ENCODE measurements at regions not wholly inside any gene's neighbourhood (a gene's known extent, or its start where the extent isn't known, plus 50 kb on each side); places are given as distances from the start of the nearest gene placed in this dataset.

DNA sequence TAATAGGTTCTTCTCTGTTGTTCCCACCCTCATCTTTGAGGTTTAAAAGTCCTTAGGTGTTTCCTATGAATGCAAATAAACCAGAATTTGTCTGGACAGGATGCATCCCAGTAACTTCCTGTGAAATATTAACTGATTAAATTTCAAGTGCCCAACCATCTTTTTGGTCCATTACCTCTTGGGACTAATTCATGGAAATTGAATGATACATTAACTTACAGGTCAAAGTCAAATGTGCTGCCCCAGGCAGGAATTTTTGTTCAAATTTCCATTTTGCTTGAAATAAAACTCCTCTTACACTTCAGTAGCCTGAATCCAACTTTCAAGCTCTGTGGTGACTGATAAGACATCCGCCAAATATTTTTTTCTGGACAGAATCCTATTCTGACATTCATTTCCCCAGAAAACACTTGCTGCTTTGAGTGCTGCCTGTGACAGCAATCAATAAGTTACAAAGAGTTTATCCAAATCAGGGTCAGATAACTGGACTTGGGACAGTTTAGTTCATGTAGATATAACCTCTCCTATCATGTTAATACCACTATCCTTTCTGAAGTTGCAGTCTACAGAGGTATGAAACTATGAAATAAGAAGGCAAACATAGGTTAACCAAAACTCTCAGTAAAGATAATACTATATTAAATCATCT, 383.5 kb downstream of the POM121L12 start:
- CTCF ChIA-PET: no interaction called here
- no peak for DNase-seq (ENCODE audit: low read depth, low spot score)
- no peak overlapping the region for H3K4me3 ChIP-seq (ENCODE audit: low read depth, low read length)
- POLR2A ChIA-PET: no interaction called here
- TF ChIP-seq, protein P1, sequence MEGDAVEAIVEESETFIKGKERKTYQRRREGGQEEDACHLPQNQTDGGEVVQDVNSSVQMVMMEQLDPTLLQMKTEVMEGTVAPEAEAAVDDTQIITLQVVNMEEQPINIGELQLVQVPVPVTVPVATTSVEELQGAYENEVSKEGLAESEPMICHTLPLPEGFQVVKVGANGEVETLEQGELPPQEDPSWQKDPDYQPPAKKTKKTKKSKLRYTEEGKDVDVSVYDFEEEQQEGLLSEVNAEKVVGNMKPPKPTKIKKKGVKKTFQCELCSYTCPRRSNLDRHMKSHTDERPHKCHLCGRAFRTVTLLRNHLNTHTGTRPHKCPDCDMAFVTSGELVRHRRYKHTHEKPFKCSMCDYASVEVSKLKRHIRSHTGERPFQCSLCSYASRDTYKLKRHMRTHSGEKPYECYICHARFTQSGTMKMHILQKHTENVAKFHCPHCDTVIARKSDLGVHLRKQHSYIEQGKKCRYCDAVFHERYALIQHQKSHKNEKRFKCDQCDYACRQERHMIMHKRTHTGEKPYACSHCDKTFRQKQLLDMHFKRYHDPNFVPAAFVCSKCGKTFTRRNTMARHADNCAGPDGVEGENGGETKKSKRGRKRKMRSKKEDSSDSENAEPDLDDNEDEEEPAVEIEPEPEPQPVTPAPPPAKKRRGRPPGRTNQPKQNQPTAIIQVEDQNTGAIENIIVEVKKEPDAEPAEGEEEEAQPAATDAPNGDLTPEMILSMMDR (IDR thresholded peaks at IDR 0.05; ENCODE audit: insufficient read depth, low read length, missing control alignments): no peak

- POLR2A ChIA-PET: no interaction called here
- DNase-seq (ENCODE audit: low read depth, low spot score): no peak
- no peak overlapping the region for H3K4me3 ChIP-seq (ENCODE audit: low read depth, low read length)
- CTCF ChIA-PET: no interaction called here
- TF ChIP-seq, protein P1 (IDR thresholded peaks at IDR 0.05; ENCODE audit: insufficient read depth, low read length, missing control alignments): no peak
Observed at GRCh38 chr7:53420550-53420949, 385.1 kb downstream of the POM121L12 start.

DNA sequence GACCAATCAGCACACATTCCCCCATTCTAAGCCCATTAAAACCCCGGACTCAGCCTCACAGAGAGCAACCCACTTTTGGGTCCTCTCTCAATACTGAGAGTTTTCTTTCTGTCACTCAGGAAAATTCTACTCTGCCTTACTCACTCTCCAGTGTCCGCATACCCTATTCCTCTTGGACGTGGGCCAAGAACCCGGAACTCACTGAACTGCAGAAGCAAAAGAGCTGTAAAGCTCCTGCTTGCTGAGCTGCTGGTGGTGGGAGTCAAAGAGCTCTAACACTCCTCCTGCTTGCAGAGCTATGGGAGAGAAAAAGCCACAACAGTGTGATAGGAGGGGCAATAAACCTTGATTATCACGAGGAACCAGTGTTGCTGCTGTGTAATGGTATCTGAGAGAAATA, 386.9 kb downstream of the POM121L12 start:
- POLR2A ChIA-PET: no interaction called here
- no peak overlapping the region for H3K4me3 ChIP-seq (ENCODE audit: low read depth, low read length)
- CTCF ChIA-PET: no interaction called here
- TF ChIP-seq, protein P1 (IDR thresholded peaks at IDR 0.05; ENCODE audit: insufficient read depth, low read length, missing control alignments): no peak
- DNase-seq (ENCODE audit: low read depth, low spot score): no peak

DNA sequence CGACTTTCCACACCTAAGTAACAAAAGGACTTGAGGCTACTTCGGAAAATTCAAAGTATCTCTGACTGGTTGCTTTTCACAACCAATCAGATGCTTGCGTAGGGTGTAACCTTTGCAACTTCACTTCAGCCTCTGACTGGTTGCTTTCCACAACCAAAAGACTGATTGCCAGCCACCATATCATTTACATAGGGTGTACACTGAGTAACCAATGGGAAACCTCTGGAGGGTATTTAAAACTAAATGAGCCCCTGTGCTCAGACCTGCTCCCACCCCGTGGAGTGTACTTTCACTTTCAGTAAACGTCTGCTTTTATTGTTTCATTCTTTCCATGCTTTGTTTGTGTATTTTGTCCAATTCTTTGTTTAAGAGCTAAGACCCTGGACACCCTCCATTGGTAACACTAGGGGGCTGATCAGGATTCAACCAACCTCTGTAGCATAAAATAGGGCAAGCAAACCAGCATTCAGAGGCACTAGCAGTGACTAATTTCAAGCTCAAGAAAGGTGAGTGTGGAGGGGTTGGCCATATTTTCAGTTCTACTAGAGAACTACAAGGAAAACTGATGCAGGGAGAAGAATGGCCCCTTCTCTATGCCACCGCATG, 390.8 kb downstream of the POM121L12 start:
- TF ChIP-seq, protein P1 (IDR thresholded peaks at IDR 0.05; ENCODE audit: insufficient read depth, low read length, missing control alignments): no peak
- POLR2A ChIA-PET: no interaction called here
- no peak for DNase-seq (ENCODE audit: low read depth, low spot score)
- CTCF ChIA-PET: no interaction called here
- no peak overlapping the region for H3K4me3 ChIP-seq (ENCODE audit: low read depth, low read length)

GRCh38 chr7:53428045-53428444, 392.6 kb downstream of the POM121L12 start:
- TF ChIP-seq, protein P1 (IDR thresholded peaks at IDR 0.05; ENCODE audit: insufficient read depth, low read length, missing control alignments): no peak
- no peak overlapping the region for H3K4me3 ChIP-seq (ENCODE audit: low read depth, low read length)
- ChIA-PET POLR2A (no interaction called here), CTCF (no interaction called here)
- no peak for DNase-seq (ENCODE audit: low read depth, low spot score)

- no peak for DNase-seq (ENCODE audit: low read depth, low spot score)
- CTCF ChIA-PET: no interaction called here
- TF ChIP-seq, protein P1 (IDR thresholded peaks at IDR 0.05; ENCODE audit: insufficient read depth, low read length, missing control alignments): no peak
- no peak overlapping the region for H3K4me3 ChIP-seq (ENCODE audit: low read depth, low read length)
- POLR2A ChIA-PET: no interaction called here
Observed at GRCh38 chr7:53431901-53432300, 396.5 kb downstream of the POM121L12 start.
